ENCODE measurements at regions not wholly inside any gene's neighbourhood (a gene's known extent, or its start where the extent isn't known, plus 50 kb on each side); places are given as distances from the start of the nearest gene placed in this dataset.

- FAIRE-seq = no peak
Measured at GRCh38 chr7:132072873-132073272, 503.4 kb downstream of the PLXNA4 start.

- FAIRE-seq = no peak
Measured at GRCh38 chr7:132072165-132072564, 504.1 kb downstream of the PLXNA4 start.

DNA sequence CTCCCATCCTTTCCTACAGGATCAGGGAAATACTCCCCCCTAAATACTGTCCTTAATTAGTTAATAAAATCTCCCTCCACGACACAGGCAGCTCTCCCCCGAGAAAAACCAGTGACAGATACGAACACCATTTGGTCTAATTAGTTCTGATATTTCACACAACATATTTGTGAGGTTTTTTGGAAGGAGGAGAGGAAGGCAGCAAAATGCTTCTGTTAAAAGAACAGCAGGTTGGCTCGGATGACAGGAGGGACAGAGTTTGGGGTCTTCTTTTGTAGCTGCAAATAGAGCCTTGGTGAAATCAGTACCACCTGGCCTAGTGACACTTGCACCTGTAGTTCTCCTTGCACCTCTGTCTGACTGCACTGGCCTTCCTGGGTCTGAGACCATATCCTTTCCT, 507.0 kb downstream of the PLXNA4 start:
- FAIRE-seq = no peak

- no peak for FAIRE-seq
Measured at GRCh38 chr7:132066761-132067171, 509.5 kb downstream of the PLXNA4 start.

- FAIRE-seq = no peak
Measured at GRCh38 chr7:132065989-132066603, 509.7 kb upstream of the PODXL start.

GRCh38 chr7:132065193-132065988, 509.0 kb upstream of the PODXL start:
- no peak for FAIRE-seq

DNA sequence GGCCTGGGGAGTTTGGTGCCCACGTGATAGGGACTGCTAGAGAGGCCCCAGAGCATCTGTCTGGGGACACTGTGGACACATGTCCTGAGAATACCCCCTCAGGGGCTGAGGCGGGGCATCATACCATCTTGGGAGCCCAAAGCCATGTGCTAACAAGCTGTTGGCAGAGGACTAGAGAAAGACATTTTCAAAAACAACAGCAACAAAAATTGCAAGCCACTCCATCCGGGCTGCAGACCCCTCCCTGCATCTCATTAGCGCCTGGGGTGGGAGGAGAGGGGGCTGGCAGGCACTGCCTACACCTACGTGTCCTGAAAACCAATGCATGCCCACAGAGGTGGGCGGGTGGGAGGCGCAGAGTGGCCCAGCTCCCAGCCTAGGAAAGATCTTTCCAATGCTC, 507.4 kb upstream of the PODXL start:
- no peak for FAIRE-seq

DNA sequence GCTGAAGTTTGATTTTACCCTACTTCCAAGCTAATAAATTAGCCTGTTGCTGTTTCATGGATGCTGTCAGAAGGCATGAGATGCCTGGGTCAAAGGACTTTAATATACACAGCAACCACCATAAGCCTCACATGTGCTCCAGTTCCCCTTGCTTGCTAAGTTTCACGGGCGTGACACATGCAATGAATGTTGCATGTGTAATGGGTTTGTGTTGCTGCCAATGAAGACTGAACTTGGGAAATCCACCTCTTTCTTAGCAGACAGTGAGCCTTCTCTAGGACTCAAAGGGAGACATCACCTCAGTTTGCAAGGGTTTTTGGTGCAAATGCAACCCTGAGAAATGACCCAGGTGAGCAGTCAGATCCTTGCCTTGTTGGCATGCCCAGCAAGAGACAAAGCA, 505.5 kb upstream of the PODXL start:
- FAIRE-seq = no peak

DNA sequence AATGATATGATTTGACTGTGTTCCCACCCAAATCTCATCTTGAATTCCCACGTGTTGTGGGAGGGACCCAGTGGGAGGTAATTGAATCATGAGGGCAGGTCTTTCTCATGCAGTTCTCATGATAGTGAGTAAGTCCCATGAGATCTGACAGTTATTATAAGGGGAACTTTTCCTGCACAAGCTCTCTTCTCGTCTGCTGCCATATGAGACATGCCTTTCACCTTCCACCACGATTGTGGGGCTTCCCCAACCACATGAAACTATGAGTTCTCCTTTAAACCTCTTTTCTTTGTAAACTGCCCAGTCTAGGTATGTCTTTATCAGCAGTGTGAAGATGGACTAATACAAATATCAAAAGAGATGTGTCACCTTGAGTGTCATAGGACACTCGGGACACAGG, 502.7 kb upstream of the PODXL start:
- FAIRE-seq = no peak

DNA sequence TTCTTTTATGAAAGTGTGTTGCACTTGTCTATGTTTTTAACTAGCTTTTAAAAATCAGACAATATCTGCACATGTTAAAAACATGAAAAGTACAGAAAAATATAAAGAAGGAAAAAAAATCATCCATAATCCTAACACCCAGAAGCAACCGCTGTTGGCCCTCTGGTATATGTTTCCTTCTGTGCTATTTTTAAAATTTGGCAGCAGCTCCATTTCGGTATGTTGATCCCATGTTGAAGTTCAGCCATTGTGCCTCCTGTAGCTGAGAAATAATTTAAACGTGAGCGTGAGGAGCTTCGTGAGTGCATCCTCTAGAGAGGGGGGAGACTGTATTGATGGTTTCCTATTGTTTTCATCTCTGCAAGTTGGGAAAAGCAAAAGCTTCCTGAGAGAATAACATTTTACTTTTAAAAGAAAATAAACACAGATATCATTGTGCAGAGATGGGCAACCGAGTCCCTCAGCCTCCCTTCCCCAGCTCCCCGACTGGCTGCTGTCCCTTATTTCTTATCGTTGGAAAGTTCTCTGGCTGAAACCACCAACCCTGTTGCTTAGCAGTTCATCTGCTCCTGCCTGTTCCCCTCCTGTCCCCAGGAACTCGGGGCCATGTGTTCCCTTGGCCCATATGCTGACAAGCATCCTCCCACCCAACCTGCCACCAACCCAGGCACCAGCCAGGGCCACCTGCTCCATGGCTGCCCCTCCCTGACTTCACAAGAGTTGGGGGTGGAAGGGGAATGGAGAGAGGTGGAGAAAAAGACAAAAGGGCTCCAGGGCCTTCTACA, 499.1 kb upstream of the PODXL start:
- no peak for FAIRE-seq

DNA sequence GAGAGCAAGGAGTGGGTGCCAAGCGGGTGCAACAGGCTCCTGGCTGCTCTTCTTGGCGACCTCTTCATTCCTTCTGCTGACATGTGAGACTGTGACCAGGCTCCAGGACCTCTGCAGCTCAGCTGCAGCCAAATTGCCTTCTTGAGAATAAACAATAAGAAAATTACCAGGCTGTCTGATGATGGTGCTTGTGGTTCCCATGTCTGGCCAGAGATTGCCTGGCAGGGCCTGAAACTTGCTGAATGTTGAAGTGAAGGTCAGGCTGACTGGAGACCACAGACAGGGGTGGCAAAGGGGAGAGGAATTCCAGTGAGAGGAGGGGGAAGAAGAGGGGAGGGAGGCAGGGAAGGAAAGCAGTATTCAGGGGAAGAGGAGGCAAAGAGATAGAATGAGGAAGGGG, 497.4 kb upstream of the PODXL start:
- FAIRE-seq = no peak

GRCh38 chr7:132051311-132051710, 494.9 kb upstream of the PODXL start:
- FAIRE-seq = no peak

GRCh38 chr7:132049462-132050304, 493.3 kb upstream of the PODXL start:
- peak; percentile 3 for FAIRE-seq

DNA sequence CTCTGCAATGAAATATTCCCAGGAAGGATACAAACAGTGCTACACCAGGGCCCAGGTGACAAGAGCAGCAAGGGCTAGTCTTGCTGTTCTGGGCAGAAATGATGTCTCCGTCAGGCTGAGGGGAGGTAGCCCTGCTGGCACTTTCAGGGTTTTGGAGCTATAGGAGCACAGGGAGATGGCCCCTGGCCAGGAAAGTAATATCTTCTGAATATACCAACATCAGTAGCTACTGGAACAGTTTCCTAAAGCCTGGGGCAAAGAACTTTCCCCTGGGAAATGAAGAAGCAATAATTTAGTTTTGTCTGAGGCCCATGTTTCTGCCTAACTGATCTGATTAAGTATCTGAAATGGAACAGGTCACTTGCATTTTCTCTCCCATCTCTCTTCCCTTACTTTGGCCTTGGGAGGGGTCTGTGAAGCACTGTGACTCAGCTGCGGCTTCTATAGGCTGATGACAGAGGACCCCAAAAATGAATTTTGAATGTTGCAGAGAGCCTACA, 489.1 kb upstream of the PODXL start:
- no peak for FAIRE-seq

GRCh38 chr7:132045002-132045401, 488.6 kb upstream of the PODXL start:
- no peak for FAIRE-seq

- FAIRE-seq = no peak
Measured at GRCh38 chr7:132044247-132044646, 487.8 kb upstream of the PODXL start.

- no peak for FAIRE-seq
Measured at GRCh38 chr7:132041108-132041507, 484.7 kb upstream of the PODXL start.

DNA sequence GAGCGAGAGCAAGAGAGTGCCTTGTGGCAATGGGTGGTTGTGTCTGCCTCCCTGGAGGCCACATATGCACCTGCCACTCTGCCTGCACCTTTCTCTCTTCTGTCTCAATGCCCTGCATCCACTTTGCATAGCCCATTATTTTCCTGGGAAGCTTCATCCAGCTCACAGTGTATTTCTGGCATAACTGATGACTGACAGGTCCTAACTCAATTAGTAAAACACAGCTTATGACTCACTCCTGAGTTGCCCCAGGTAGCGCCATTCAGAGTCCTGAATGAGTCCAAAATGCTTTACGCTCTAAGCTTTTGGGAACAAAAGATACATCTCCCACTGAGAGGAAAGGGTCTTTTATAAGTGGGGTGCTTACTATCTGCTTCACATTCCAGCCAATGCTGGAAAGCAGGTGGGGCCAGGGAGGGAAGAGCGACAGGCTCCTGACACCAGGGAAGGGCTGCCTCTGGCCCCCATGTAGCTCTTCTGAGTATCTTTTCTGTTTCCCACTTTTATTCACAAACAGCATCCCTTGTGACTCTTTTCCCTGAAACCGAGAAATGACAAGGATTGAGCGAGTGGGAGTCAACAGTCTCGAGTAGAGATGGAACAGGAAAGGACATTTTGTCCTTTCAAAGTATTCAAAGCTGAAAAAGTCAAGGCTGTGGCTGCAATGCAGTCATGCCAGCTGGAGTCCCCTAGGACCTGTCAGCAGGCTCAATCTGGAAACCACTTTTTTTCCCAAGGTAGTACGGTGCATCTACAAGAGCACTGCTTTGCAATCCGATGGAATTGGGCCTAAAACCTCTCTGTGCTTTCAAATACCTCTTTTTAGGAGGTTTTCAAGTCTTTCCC, 479.3 kb upstream of the PODXL start:
- no peak for FAIRE-seq

- no peak for FAIRE-seq
Measured at GRCh38 chr7:132034748-132035416, 478.5 kb upstream of the PODXL start.

DNA sequence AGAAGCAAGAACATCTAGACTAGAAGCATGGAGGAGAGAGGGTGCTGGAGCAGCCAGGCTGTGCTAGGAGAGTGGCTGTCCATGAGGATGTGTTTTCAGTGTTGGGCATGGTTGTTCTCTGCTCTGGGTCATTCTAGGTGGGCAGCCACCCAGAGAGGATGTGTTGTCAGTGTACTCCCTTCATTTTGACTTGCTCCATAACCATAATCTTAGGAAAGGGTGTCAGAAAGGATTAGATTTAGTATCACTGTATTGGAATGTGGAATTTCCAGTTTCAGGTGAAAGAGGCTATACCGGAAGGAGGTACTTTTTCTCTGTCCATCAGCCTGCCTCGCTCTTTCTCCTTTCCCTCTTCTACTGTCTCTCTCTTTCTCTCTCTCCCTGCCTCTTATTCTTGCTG, 474.5 kb upstream of the PODXL start:
- no peak for FAIRE-seq

GRCh38 chr7:132030086-132030568, 473.7 kb upstream of the PODXL start:
- FAIRE-seq = no peak
